CD14-positive monocyte (primary cell): ENCODE measurements at regions not wholly inside any gene's neighbourhood (a gene's known extent, or its start where the extent isn't known, plus 50 kb on each side); places are given as distances from the start of the nearest gene placed in this dataset.

Experiments
- DNase-seq, 3 donors: peaks; one replicate each; pipeline ENCODE4 v3.0.0-alpha.2; 2011 to 2022
- H2AFZ ChIP-seq: 2 replicates; pipeline ENCODE4 v1.6.0; 2012; ENCODE audit warnings: mild to moderate bottlenecking, low read depth, low read length, inconsistent platforms; ENCODE audit not compliant: insufficient read depth, poor library complexity, severe bottlenecking
- H3K27ac ChIP-seq, 2 donors: 1 replicate in 1 of 2; 2 replicates in 1 of 2; pipeline ENCODE4 v1.5.1; 2012 to 2013; ENCODE audit warnings: low read length in 2 of 2, control low read depth in 1 of 2, inconsistent platforms in 1 of 2, low read depth in 1 of 2, mild to moderate bottlenecking in 1 of 2
- H3K27me3 ChIP-seq, 2 donors: one replicate each; pipeline versions ENCODE4 v1.6.0 to v1.6.1; 2011 to 2013; ENCODE audit warnings: low read length in 2 of 2; ENCODE audit not compliant: control insufficient read depth in 2 of 2, insufficient read depth in 2 of 2
- H3K36me3 ChIP-seq, 2 donors: replicated peaks in 1 of 2; 1 replicate in 1 of 2; 2 replicates in 1 of 2; pipeline versions ENCODE4 v1.5.1 to v1.6.1; 2012 to 2013; ENCODE audit warnings: low read length in 2 of 2, control low read depth in 1 of 2, inconsistent platforms in 1 of 2, mild to moderate bottlenecking in 1 of 2; ENCODE audit not compliant: insufficient read depth in 2 of 2, control insufficient read depth in 1 of 2
- H3K4me1 ChIP-seq, 2 donors: 1 replicate in 1 of 2; 2 replicates in 1 of 2; pipeline versions ENCODE4 v1.5.1 to v1.6.1; 2012 to 2013; ENCODE audit warnings: low read length in 2 of 2, control low read depth in 1 of 2, inconsistent platforms in 1 of 2, mild to moderate bottlenecking in 1 of 2, moderate library complexity in 1 of 2; ENCODE audit not compliant: insufficient read depth in 2 of 2, control insufficient read depth in 1 of 2
- H3K4me2 ChIP-seq: replicated peaks from 2 replicates; pipeline ENCODE3; 2012; ENCODE audit warnings: low read length, moderate library complexity, mild to moderate bottlenecking; ENCODE audit not compliant: poor library complexity, severe bottlenecking; ENCODE audit errors: extremely low read depth
- H3K4me3 ChIP-seq, 3 experiments: fragments of 200-600 bp in 1 of 3; sonication (generic) in 1 of 3; replicated peaks in 1 of 3; 1 replicate in 2 of 3; 2 replicates in 1 of 3; pipeline ENCODE4 v1.5.1; 2011 to 2013; ENCODE audit warnings: low read length in 3 of 3, mild to moderate bottlenecking in 3 of 3, control low read depth in 2 of 3, low read depth in 2 of 3, inconsistent platforms in 1 of 3, moderate library complexity in 1 of 3
- H3K79me2 ChIP-seq: 2 replicates; pipeline ENCODE4 v1.6.0; 2012; ENCODE audit warnings: mild to moderate bottlenecking, control low read depth, inconsistent platforms, low read length, moderate library complexity; ENCODE audit not compliant: insufficient read depth
- H3K9ac ChIP-seq: 2 replicates; pipeline ENCODE4 v1.6.0; 2017; ENCODE audit warnings: low read length, mild to moderate bottlenecking; ENCODE audit not compliant: insufficient read depth, poor library complexity, severe bottlenecking
- H3K9me3 ChIP-seq, 2 donors: replicated peaks in 1 of 2; 1 replicate in 1 of 2; 2 replicates in 1 of 2; pipeline versions ENCODE4 v1.5.1 to v1.6.1; 2012 to 2013; ENCODE audit warnings: low read length in 2 of 2, control low read depth in 1 of 2; ENCODE audit not compliant: control insufficient read depth in 1 of 2, insufficient read depth in 1 of 2
- H4K20me1 ChIP-seq: 2 replicates; pipeline ENCODE4 v1.6.0; 2012; ENCODE audit warnings: mild to moderate bottlenecking, low read length, control low read depth, moderate library complexity; ENCODE audit not compliant: insufficient read depth
- H3K27ac Mint-ChIP-seq, 7 donors: one replicate each; pipeline ENCODE4 v1.8.0; 2020; ENCODE audit warnings: mild to moderate bottlenecking in 7 of 7, mixed read lengths in 7 of 7, moderate library complexity in 6 of 7, inconsistent platforms in 2 of 7
- H3K27me3 Mint-ChIP-seq, 3 donors: one replicate each; pipeline ENCODE4 v1.8.0; 2021 to 2022; ENCODE audit warnings: low read depth in 3 of 3, mild to moderate bottlenecking in 3 of 3, mixed read lengths in 3 of 3, moderate library complexity in 3 of 3, inconsistent platforms in 1 of 3
- H3K36me3 Mint-ChIP-seq, 2 donors: one replicate each; pipeline ENCODE4 v1.8.0; 2020; ENCODE audit warnings: mixed read lengths in 2 of 2, inconsistent platforms in 1 of 2, mild to moderate bottlenecking in 1 of 2
- H3K4me1 Mint-ChIP-seq: one replicate; pipeline ENCODE4 v1.8.0; 2020; ENCODE audit warnings: mild to moderate bottlenecking, mixed read lengths
- H3K4me3 Mint-ChIP-seq, 2 donors: one replicate each; pipeline ENCODE4 v1.8.0; 2020; ENCODE audit warnings: mild to moderate bottlenecking in 2 of 2, mixed read lengths in 2 of 2, moderate library complexity in 1 of 2
- H3K9me3 Mint-ChIP-seq, 7 donors: one replicate each; pipeline ENCODE4 v1.8.0; 2020 to 2022; ENCODE audit warnings: mixed read lengths in 7 of 7, mild to moderate bottlenecking in 6 of 7, moderate library complexity in 6 of 7, inconsistent platforms in 2 of 7
- CTCF ChIP-seq: fragments of 200-600 bp; IDR thresholded peaks from one replicate; pipeline ENCODE4 v1.8.0; 2022; ENCODE audit warnings: antibody characterized with exemption, mild to moderate bottlenecking
- WGBS: methylation state at CpG from one replicate; pipeline ENCODE4 v1.1.5; 2013; ENCODE audit warnings: missing lambda C conversion rate; ENCODE audit not compliant: insufficient coverage; 5-methylcytosine and 5-hydroxymethylcytosine counted together
- intact Hi-C, 2 donors: fragments of 100-400 bp; cut with micrococcal nuclease; formaldehyde crosslinking; loops; one replicate each; pipeline versions ENCODE4 v1.15.0 to v1.15.1; 2023

GRCh38 chr5:173733831-173734501 lies 117.5 kb upstream of the BOD1 start:
- peak overlapping the region in 3 of 7 donors; percentile 21 to 68 (median 54) for H3K27ac Mint-ChIP-seq
- no peaks in the 10 kb centered on the region for H3K36me3 Mint-ChIP-seq
- WGBS: 62% methylated on average over 16 of the region's 18 CpGs
- Histone ChIP-seq H3K4me3 (no peak overlapping the region), H3K9ac (no peak overlapping the region), H3K27ac (no peak overlapping the region), H3K4me1 (peaks cover 10 to 21% of the 10 kb centered on the region in 2 donors), H3K36me3 (no peaks in the 10 kb centered on the region), H3K79me2 (no peaks in the 10 kb centered on the region), H3K4me2 (no peak overlapping the region), H3K27me3 (no peaks in the 10 kb centered on the region), H4K20me1 (no peaks in the 10 kb centered on the region), H3K9me3 (no peaks in the 10 kb centered on the region), H2AFZ (no peak overlapping the region)
- no peak for TF ChIP-seq CTCF
- peaks cover 0 to 6% (median 3%) of the 10 kb centered on the region in 3 donors for H3K27me3 Mint-ChIP-seq
- intact Hi-C loops: loop anchor here in 1 of 2 donors (10.0 kb wide), 2 partner anchors 71 to 131 kb away; no protein-coding TSS in a partner anchor
- peaks cover 34% of the 10 kb centered on the region for H3K4me1 Mint-ChIP-seq
- peaks cover 0 to 2% (median 0%) of the 10 kb centered on the region in 7 donors for H3K9me3 Mint-ChIP-seq
- H3K4me3 Mint-ChIP-seq: no peak overlapping the region
- peak in 1 of 3 donors; percentile 12 for DNase-seq

GRCh38 chr5:173734716-173735115 lies 118.3 kb upstream of the BOD1 start:
- no peaks in the 10 kb centered on the region for H3K9me3 ChIP-seq
- Mint-ChIP-seq H3K4me1 (peaks cover 35% of the 10 kb centered on the region), H3K9me3 (peaks cover 0 to 2% (median 0%) of the 10 kb centered on the region in 7 donors), H3K36me3 (peaks cover 0 to 3% of the 10 kb centered on the region in 2 donors), H3K27me3 (peaks cover 0 to 6% (median 2%) of the 10 kb centered on the region in 3 donors), H3K27ac (no peak overlapping the region), H3K4me3 (no peak overlapping the region)
- intact Hi-C loops: loop anchor here in 1 of 2 donors (10.0 kb wide), 2 partner anchors 70 to 130 kb away; no protein-coding TSS in a partner anchor
- H3K4me2 ChIP-seq: no peak overlapping the region
- 65% methylated on average over 4 of the region's 10 CpGs for WGBS
- H3K27ac ChIP-seq: no peak overlapping the region
- DNase-seq: no peak
- no peaks in the 10 kb centered on the region for H3K27me3 ChIP-seq
- no peaks in the 10 kb centered on the region for H4K20me1 ChIP-seq
- no peak overlapping the region for H3K4me3 ChIP-seq
- H3K36me3 ChIP-seq: no peaks in the 10 kb centered on the region
- TF ChIP-seq CTCF: no peak
- H3K79me2 ChIP-seq: no peaks in the 10 kb centered on the region
- H3K9ac ChIP-seq: no peak overlapping the region
- H3K4me1 ChIP-seq: peaks cover 10 to 21% of the 10 kb centered on the region in 2 donors
- no peak overlapping the region for H2AFZ ChIP-seq
